ENCODE measurements at regions not wholly inside any gene's neighbourhood (a gene's known extent, or its start where the extent isn't known, plus 50 kb on each side); places are given as distances from the start of the nearest gene placed in this dataset.

DNA sequence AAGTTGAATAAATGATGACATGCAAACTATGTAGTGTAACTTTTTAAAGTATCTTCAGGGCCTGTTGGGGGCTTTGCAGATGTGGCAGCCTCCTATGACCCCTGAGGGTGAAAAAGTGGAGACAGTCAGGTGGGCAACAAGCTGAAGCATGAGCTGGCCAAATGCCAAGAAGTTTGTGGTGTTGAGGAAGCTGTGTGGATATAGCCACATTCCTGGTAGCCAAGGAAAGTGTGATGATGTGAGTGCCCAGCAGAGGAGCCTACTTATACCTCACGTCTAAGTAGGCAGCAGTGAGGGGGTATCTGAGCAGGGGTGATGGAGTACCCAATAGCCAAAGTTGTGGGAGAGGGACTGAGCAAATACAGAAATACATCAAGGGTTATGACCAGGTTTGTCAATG is 621.2 kb upstream of the CDH6 start:
- Histone ChIP-seq H3K4me3 (no peak overlapping the region), H3K4me1 (no peaks in the 10 kb centered on the region), H3K27me3 (no peaks in the 10 kb centered on the region), H3K27ac (no peak overlapping the region), H3K9me3 (no peaks in the 10 kb centered on the region), H3K36me3 (ENCODE audit: low read depth, missing control alignments) (no peaks in the 10 kb centered on the region)
- TF ChIP-seq, protein P1, sequence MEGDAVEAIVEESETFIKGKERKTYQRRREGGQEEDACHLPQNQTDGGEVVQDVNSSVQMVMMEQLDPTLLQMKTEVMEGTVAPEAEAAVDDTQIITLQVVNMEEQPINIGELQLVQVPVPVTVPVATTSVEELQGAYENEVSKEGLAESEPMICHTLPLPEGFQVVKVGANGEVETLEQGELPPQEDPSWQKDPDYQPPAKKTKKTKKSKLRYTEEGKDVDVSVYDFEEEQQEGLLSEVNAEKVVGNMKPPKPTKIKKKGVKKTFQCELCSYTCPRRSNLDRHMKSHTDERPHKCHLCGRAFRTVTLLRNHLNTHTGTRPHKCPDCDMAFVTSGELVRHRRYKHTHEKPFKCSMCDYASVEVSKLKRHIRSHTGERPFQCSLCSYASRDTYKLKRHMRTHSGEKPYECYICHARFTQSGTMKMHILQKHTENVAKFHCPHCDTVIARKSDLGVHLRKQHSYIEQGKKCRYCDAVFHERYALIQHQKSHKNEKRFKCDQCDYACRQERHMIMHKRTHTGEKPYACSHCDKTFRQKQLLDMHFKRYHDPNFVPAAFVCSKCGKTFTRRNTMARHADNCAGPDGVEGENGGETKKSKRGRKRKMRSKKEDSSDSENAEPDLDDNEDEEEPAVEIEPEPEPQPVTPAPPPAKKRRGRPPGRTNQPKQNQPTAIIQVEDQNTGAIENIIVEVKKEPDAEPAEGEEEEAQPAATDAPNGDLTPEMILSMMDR (IDR thresholded peaks at IDR 0.05): no peak
- no peak for DNase-seq
- WGBS, 2 donors: 20 to 43% methylated on average over 1 of the region's 1 CpG
- intact Hi-C loops (cut with DNase I; ENCODE audit: low total_unique reads): no loop called here

DNA sequence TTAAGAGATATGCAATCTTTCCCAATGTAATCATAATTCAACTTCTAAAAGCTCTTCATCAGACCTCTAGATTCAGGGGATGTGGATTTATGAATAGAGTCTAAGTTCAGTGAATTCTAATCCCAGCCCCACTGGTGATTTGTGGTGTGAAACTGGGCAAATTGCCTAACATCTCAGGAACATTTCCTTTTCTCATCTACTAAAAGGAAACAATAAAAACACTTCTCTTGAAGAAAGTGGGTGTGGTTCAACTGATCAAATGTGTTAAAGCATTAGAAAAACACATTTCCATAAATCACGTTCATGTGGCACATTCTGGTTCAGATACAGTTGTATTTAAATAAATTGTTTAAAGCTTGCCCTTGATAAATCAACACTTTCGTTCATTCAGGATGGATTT is 631.7 kb upstream of the CDH6 start:
- Histone ChIP-seq H3K4me1 (no peaks in the 10 kb centered on the region), H3K27ac (no peak overlapping the region), H3K4me3 (no peak overlapping the region), H3K9me3 (no peaks in the 10 kb centered on the region), H3K36me3 (ENCODE audit: low read depth, missing control alignments) (no peaks in the 10 kb centered on the region), H3K27me3 (no peaks in the 10 kb centered on the region)
- intact Hi-C loops (cut with DNase I; ENCODE audit: low total_unique reads): no loop called here
- 76 to 84% methylated on average over 2 of the region's 2 CpGs for WGBS, 2 donors
- TF ChIP-seq POLR2A (IDR thresholded peaks at IDR 0.05): no peak
- TF ChIP-seq, protein P1 (IDR thresholded peaks at IDR 0.05): no peak
- DNase-seq: no peak

DNA sequence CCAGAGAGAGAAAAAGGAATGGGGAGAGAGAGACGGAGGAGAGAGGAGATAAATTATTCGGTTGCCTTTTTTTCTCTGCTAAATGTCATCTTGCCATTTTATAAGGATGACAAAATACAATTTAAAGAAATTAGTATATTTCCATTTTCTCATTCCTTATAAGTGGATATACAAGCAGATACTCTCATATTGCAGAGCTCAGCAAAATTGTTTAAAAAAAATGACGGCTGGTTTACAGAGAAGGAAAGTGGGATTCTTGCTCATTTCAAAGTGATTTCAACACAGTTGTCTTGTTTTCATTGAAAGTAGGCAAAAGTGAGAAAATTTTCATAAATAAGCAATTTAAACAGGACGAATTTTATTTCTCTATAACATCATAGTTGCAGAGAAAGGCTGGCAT is 641.9 kb upstream of the CDH6 start:
- Histone ChIP-seq H3K27ac (no peak overlapping the region), H3K4me3 (no peak overlapping the region), H3K27me3 (no peaks in the 10 kb centered on the region), H3K4me1 (no peaks in the 10 kb centered on the region), H3K36me3 (ENCODE audit: low read depth, missing control alignments) (no peaks in the 10 kb centered on the region), H3K9me3 (no peaks in the 10 kb centered on the region)
- intact Hi-C loops (cut with DNase I; ENCODE audit: low total_unique reads): no loop called here
- DNase-seq: no peak
- 73 to 78% methylated on average over 4 of the region's 4 CpGs for WGBS, 2 donors
- TF ChIP-seq, protein P1 (IDR thresholded peaks at IDR 0.05): no peak
- no peak for TF ChIP-seq POLR2A (IDR thresholded peaks at IDR 0.05)

DNA sequence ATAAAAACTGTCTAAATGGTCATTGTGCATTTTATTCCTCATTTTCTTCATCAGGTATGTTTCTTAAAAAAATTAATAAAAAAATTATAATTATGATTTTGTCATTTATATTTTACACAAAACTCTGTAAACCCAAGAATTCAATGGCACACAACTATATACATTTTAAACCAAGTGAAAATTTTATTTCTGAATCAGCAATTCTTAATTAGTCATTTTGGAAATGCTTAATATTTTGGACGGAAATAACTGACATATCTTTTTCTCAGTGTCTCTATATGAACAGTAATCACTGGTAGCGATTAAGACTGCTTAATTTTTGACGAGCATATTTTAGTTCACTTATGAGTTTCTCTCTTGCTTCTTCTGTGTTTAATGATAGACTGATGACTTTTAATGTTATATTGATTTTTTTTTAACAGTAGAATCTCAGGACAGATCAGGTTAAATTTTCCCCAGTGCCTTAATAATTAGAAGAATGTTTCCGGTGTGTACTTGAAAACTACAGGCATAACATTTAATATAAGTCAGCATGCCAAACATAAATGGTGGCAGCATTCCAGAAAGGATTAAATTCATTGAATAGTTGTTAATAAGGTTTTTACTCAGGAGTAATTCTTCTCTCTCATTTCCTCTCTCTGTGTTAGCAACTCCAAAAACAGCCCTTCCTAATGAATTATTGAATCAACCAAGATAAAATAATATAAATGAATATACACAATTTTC is 644.7 kb upstream of the CDH6 start:
- no peaks in the 10 kb centered on the region for H3K9me3 ChIP-seq
- H3K4me3 ChIP-seq: no peak overlapping the region
- H3K4me1 ChIP-seq: no peaks in the 10 kb centered on the region
- H3K36me3 ChIP-seq (ENCODE audit: low read depth, missing control alignments): no peaks in the 10 kb centered on the region
- H3K27ac ChIP-seq: no peak overlapping the region
- intact Hi-C loops (cut with DNase I; ENCODE audit: low total_unique reads): no loop called here
- no peak for TF ChIP-seq POLR2A (IDR thresholded peaks at IDR 0.05)
- TF ChIP-seq, protein P1 (IDR thresholded peaks at IDR 0.05): no peak
- no peak for DNase-seq
- WGBS, 2 donors: 75 to 86% methylated on average over 4 of the region's 4 CpGs
- H3K27me3 ChIP-seq: no peaks in the 10 kb centered on the region

DNA sequence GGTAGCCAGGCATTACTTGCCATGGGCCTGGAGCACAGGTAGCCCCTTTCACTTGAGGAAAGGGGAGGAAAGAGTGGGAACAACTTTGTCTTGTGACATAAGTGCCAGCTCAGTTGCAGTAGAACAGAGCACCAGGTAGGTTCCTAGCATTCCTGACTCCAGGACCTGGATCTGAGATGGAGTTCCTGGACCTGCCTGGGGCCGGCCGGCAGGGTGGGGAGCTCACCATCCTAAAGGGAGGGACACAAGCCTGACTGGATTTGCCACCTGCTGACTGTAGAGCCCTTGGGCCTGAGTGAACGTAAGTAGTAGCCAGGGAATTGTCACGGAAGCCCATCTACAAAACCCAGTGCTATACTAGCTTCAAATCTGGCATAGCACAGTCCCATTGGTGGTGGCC is 653.3 kb upstream of the CDH6 start:
- no peak overlapping the region for H3K4me3 ChIP-seq
- no peaks in the 10 kb centered on the region for H3K4me1 ChIP-seq
- no peaks in the 10 kb centered on the region for H3K9me3 ChIP-seq
- no peak overlapping the region for H3K27ac ChIP-seq
- intact Hi-C loops (cut with DNase I; ENCODE audit: low total_unique reads): no loop called here
- H3K27me3 ChIP-seq: no peaks in the 10 kb centered on the region
- 93 to 97% methylated on average over 3 to 4 of the region's 4 CpGs for WGBS, 2 donors
- no peak for DNase-seq
- no peaks in the 10 kb centered on the region for H3K36me3 ChIP-seq (ENCODE audit: low read depth, missing control alignments)
- no peak for TF ChIP-seq POLR2A (IDR thresholded peaks at IDR 0.05)
- TF ChIP-seq, protein P1 (IDR thresholded peaks at IDR 0.05): no peak

Measured in testis (tissue), 2 donors.